Psoas muscle (tissue), 7 donors: ENCODE measurements at regions not wholly inside any gene's neighbourhood (a gene's known extent, or its start where the extent isn't known, plus 50 kb on each side); places are given as distances from the start of the nearest gene placed in this dataset.

Source experiments
- ATAC-seq, 4 donors: fragments of 200-7000 bp; cut with Tn5 transposase; one replicate each; pipeline ENCODE4 v1.9.1; 2020; ENCODE audit warnings: moderate library complexity in 3 of 4, mild to moderate bottlenecking in 2 of 4
- DNase-seq, 2 donors: peaks; one replicate each; pipeline ENCODE4 v3.0.0-alpha.2; 2020
- H3K27ac ChIP-seq: fragments of 200-600 bp; one replicate; pipeline ENCODE4 v1.8.0; 2022
- H3K27me3 ChIP-seq, 3 donors: fragments of 200-600 bp in 1 of 3; one replicate each; pipeline versions ENCODE4 v1.6.1 to v1.8.0; 2013 to 2022; ENCODE audit warnings: low read length in 2 of 3, mild to moderate bottlenecking in 2 of 3, moderate library complexity in 1 of 3; ENCODE audit not compliant: insufficient read depth in 3 of 3
- H3K36me3 ChIP-seq, 2 donors: fragments of 200-600 bp in 1 of 2; one replicate each; pipeline versions ENCODE4 v1.6.1 to v1.8.0; 2013 to 2022; ENCODE audit warnings: low read depth in 1 of 2, mild to moderate bottlenecking in 1 of 2, moderate library complexity in 1 of 2; ENCODE audit not compliant: insufficient read depth in 1 of 2
- H3K4me1 ChIP-seq: fragments of 200-600 bp; one replicate; pipeline ENCODE4 v1.8.0; 2022
- H3K4me3 ChIP-seq: fragments of 200-600 bp; one replicate; pipeline ENCODE4 v1.8.0; 2022; ENCODE audit warnings: mild to moderate bottlenecking
- H3K9me3 ChIP-seq: fragments of 200-600 bp; one replicate; pipeline ENCODE4 v1.8.0; 2022
- WGBS, 3 donors: extraction: QIAGEN DNeasy Blood & Tissue Kit; methylation state at CpG; one replicate each; pipeline versions ENCODE4 v1.1.6 to v1.1.7; 2013; 5-methylcytosine and 5-hydroxymethylcytosine counted together
- intact Hi-C, 2 donors: fragments of 100-400 bp; cut with DNase I; formaldehyde crosslinking; loops; one replicate each; pipeline versions ENCODE4 v1.11.0 to v1.14.2; 2022
- TF ChIP-seq, protein P1 (sequence below): fragments of 200-600 bp; IDR thresholded peaks from one replicate; pipeline ENCODE4 v1.8.0; 2022; ENCODE audit warnings: antibody characterized with exemption
- donor health status: healthy with polysubstance abuse.
- donor health status: DM: no; HTN: no; CAD: no; lungs with moderate emphysema.
- donor health status: Bipolar disorder and iron deficiency.
- donor health status: healthy.
- donor health status: DM: yes; HTN: yes; CAD: no.
- donor health status: DM: no; HTN: no; CAD: no.
- donor health status: DM: yes; HTN: yes; CAD: no.

DNA sequence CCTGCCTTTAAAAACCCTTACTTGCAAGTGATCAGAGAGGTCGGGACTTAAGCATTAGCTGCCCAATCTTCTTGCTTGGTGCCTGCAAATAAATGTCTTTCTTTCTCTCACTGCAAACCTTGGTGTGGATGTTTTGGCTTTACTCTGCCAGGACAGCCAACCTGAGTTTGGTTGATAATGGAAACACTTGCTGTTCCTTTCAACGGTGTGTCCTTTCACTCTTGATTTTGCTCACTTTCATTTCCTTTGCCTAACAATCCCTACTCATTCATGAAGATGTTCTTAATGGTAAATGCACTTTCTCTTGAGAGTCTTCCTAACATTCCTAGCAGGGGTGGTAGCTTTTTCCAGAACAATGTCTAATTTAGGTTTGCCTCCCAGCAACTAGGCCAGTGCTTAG is 366.2 kb downstream of the HRH4 start:
- WGBS, 3 donors, result 51 to 64% (median 63%) methylated on average over 2 of the region's 2 CpGs
- H3K4me1 ChIP-seq, result no peaks in the 10 kb centered on the region
- ATAC-seq, result no peak
- TF ChIP-seq, protein P1, sequence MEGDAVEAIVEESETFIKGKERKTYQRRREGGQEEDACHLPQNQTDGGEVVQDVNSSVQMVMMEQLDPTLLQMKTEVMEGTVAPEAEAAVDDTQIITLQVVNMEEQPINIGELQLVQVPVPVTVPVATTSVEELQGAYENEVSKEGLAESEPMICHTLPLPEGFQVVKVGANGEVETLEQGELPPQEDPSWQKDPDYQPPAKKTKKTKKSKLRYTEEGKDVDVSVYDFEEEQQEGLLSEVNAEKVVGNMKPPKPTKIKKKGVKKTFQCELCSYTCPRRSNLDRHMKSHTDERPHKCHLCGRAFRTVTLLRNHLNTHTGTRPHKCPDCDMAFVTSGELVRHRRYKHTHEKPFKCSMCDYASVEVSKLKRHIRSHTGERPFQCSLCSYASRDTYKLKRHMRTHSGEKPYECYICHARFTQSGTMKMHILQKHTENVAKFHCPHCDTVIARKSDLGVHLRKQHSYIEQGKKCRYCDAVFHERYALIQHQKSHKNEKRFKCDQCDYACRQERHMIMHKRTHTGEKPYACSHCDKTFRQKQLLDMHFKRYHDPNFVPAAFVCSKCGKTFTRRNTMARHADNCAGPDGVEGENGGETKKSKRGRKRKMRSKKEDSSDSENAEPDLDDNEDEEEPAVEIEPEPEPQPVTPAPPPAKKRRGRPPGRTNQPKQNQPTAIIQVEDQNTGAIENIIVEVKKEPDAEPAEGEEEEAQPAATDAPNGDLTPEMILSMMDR, result no peak
- intact Hi-C loops, result no loop called here
- H3K27me3 ChIP-seq, result peaks cover 0 to 4% (median 0%) of the 10 kb centered on the region in 3 donors
- no peak for DNase-seq
- no peak overlapping the region for H3K27ac ChIP-seq
- H3K4me3 ChIP-seq, result no peak overlapping the region
- no peaks in the 10 kb centered on the region for H3K9me3 ChIP-seq
- H3K36me3 ChIP-seq, result no peaks in the 10 kb centered on the region

DNA sequence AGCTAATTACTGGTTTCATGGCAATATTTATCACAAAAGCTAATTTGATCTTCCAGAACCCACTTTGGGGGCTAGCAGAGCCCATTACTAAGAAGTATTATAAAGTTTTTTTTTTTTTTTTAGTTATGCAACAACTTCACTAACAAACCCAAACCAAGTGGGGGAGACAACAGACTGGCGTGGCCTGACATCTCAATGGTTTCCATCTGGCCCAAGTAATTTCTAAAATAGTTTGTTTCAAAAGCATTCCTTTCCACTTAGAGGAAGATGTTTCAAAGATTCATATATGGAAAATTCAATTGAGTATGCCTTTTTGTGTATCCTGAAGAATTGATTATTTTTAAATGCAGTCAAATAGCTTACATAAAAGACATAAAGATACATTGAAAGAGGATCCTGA is 367.1 kb downstream of the HRH4 start:
- Histone ChIP-seq H3K4me1 (no peaks in the 10 kb centered on the region), H3K27me3 (peaks cover 0 to 4% (median 0%) of the 10 kb centered on the region in 3 donors), H3K36me3 (no peaks in the 10 kb centered on the region), H3K27ac (no peak overlapping the region), H3K9me3 (no peaks in the 10 kb centered on the region), H3K4me3 (no peak overlapping the region)
- no peak for ATAC-seq
- 68 to 89% (median 81%) methylated on average over 1 of the region's 1 CpG for WGBS, 3 donors
- no peak for DNase-seq
- intact Hi-C loops, result no loop called here
- TF ChIP-seq, protein P1, result no peak

DNA sequence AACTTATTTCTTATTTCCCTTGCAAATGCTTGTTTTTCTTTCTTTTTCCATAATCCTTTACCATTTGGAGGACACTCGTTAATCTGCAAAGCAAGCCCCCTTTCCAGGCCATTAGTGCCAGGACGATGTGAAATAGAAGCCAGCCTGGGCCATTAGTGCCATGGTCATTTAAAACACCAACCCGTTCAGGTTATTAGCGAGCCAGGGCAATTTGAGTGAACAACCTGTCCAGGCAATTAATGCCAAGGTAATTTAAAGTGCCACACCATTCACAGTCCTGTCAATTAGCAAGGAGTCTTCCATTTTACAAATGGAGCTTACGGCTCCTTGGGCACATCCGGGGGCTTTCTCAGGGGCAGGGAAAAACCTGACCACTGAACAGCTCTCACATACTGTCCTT is 370.6 kb downstream of the HRH4 start:
- 52 to 61% (median 55%) methylated on average over 6 of the region's 6 CpGs for WGBS, 3 donors
- H3K9me3 ChIP-seq, result no peaks in the 10 kb centered on the region
- intact Hi-C loops, result no loop called here
- no peak overlapping the region for H3K27ac ChIP-seq
- H3K4me1 ChIP-seq, result no peaks in the 10 kb centered on the region
- H3K4me3 ChIP-seq, result no peak overlapping the region
- no peak for DNase-seq
- H3K27me3 ChIP-seq, result peaks cover 0 to 10% (median 4%) of the 10 kb centered on the region in 3 donors
- TF ChIP-seq, protein P1, result no peak
- ATAC-seq, result no peak
- H3K36me3 ChIP-seq, result no peaks in the 10 kb centered on the region

DNA sequence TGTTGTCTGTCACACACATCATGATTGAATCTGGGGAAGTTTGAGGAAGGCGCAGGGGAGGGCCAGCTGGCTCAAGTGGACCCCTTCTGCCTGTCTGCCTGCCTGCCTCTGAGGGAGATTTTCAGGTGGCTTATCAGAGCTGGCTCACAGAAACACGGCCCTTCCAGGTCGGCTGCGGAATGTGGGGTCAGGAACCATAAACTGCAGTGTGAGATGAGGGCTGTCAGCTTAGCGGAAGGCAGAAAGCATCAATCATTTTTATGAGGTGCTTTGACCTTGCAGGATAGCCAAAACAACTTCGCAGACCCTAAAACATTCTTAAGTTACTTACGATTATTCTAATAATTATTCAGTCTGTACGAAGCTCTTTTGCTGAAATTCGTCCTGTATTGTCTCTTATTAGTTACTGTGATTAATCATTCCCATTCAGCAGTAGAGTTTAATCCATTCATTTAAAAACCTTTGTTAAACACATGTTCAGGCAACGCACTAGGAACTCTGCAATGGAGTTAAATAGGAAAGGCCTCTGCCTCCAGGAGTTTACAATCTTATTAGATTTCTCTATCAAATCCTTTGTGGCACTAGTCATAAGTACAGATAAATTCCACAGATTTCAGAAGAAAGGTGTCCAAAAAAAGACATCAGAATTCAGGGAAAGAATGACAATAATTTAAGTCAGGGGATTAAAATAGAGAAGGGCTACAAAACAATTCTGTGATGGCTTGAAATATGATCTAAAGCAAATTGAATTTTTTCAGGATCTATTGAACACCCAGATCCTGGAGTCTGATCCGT is 371.6 kb downstream of the HRH4 start:
- ATAC-seq, result no peak
- Histone ChIP-seq H3K9me3 (no peaks in the 10 kb centered on the region), H3K36me3 (no peaks in the 10 kb centered on the region), H3K4me1 (no peaks in the 10 kb centered on the region), H3K4me3 (no peak overlapping the region), H3K27ac (no peak overlapping the region), H3K27me3 (peaks cover 0 to 10% (median 4%) of the 10 kb centered on the region in 3 donors)
- intact Hi-C loops, result no loop called here
- TF ChIP-seq, protein P1, result no peak
- WGBS, 3 donors, result 38 to 49% (median 40%) methylated on average over 11 of the region's 11 CpGs
- no peak for DNase-seq

DNA sequence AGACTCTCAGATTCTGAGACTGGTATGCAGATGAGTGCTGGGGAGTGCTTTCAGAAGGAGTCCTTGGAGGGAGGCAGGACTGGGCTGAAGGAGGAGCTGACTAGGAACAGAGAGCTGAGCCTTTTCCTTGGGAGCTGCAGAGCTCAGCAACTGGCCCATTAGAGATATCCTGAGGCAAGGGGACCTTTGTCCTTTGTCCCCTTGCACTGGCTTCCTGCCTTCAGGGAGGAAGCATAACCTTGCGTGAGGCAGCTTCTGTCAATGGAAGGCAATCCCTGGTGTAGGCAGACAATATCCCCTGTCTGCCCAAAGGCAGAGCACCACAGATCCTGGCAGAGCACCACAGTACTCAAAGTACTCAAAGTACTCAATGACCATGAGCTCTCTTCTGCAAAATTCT is 375.3 kb downstream of the HRH4 start:
- H3K4me3 ChIP-seq, result no peak overlapping the region
- DNase-seq, result no peak
- peaks cover 0 to 10% (median 2%) of the 10 kb centered on the region in 3 donors for H3K27me3 ChIP-seq
- H3K9me3 ChIP-seq, result no peaks in the 10 kb centered on the region
- TF ChIP-seq, protein P1, result no peak
- ATAC-seq, result no peak
- H3K27ac ChIP-seq, result no peak overlapping the region
- H3K4me1 ChIP-seq, result no peaks in the 10 kb centered on the region
- intact Hi-C loops, result no loop called here
- WGBS, 3 donors, result 86 to 100% (median 92%) methylated on average over 1 of the region's 1 CpG
- H3K36me3 ChIP-seq, result no peaks in the 10 kb centered on the region
